Transverse colon (tissue), 4 donors: ENCODE measurements at regions not wholly inside any gene's neighbourhood (a gene's known extent, or its start where the extent isn't known, plus 50 kb on each side); places are given as distances from the start of the nearest gene placed in this dataset.
A peak's percentile ranks its signal among the peaks of the same experiment; 100 is the strongest.

Experiments
- DNase-seq: peaks from one replicate; pipeline ENCODE4 v3.0.0-alpha.2; 2019
- H3K27ac ChIP-seq, 4 donors: fragments of 200-600 bp; sonication (generic); 2 replicates each; pipeline ENCODE4 v1.5.1; 2016 to 2018; ENCODE audit warnings: inconsistent platforms in 4 of 4
- H3K27me3 ChIP-seq: fragments of 200-600 bp; sonication (generic); 2 replicates; pipeline ENCODE4 v1.5.1; 2017; ENCODE audit warnings: inconsistent platforms
- H3K36me3 ChIP-seq, 4 donors: fragments of 200-600 bp; sonication (generic); 2 replicates each; pipeline ENCODE4 v1.5.1; 2017 to 2019; ENCODE audit warnings: inconsistent platforms in 4 of 4
- H3K4me1 ChIP-seq, 4 donors: fragments of 200-600 bp; sonication (generic); 2 replicates each; pipeline ENCODE4 v1.5.1; 2017 to 2020; ENCODE audit warnings: inconsistent platforms in 4 of 4
- H3K4me3 ChIP-seq, 4 donors: fragments of 200-600 bp; sonication (generic); 1 replicate in 1 of 4; 2 replicates in 3 of 4; pipeline versions ENCODE4 v1.5.1 to v1.6.1; 2017 to 2019; ENCODE audit warnings: inconsistent platforms in 4 of 4
- H3K9me3 ChIP-seq, 2 donors: fragments of 200-600 bp; sonication (generic); 2 replicates each; pipeline ENCODE4 v1.5.1; 2017 to 2019; ENCODE audit warnings: inconsistent platforms in 2 of 2
- CTCF ChIP-seq, 5 experiments: fragments of 200-600 bp in 3 of 5; fragments of 450-650 bp in 2 of 5; sonication (generic) in 3 of 5; IDR thresholded peaks; 1 replicate in 2 of 5; 2 replicates in 3 of 5; pipeline ENCODE4 v1.5.1; 2016 to 2017; ENCODE audit warnings: antibody characterized with exemption in 5 of 5, inconsistent platforms in 3 of 5, mild to moderate bottlenecking in 2 of 5, moderate library complexity in 1 of 5
- EP300 ChIP-seq: sonication (generic); formaldehyde crosslinking; IDR thresholded peaks from one replicate; pipeline ENCODE4 v1.6.1; 2017; ENCODE audit warnings: antibody characterized with exemption, low read depth
- POLR2A ChIP-seq: fragments of 450-650 bp; IDR thresholded peaks from one replicate; pipeline ENCODE4 v1.6.1; 2016; ENCODE audit warnings: antibody characterized with exemption, mild to moderate bottlenecking, moderate library complexity
- POLR2AphosphoS5 ChIP-seq, 3 donors: sonication (generic); formaldehyde crosslinking; IDR thresholded peaks; one replicate each; pipeline ENCODE4 v1.6.1; 2016; ENCODE audit warnings: antibody characterized with exemption in 3 of 3
- WGBS, 2 donors: methylation state at CpG; one replicate each; pipeline ENCODE4 v1.1.5; 2018; ENCODE audit warnings: low coverage in 1 of 2; 5-methylcytosine and 5-hydroxymethylcytosine counted together
- in situ Hi-C, 4 donors: fragments of 200-750 bp; cut with MboI; loops; one replicate each; pipeline versions ENCODE4 v1.15.0 to v1.15.1; 2017; ENCODE audit warnings: low sequenced_read_pairs in 3 of 4, low pct_ligation_motif_present in 1 of 4, low pct_unique_long_range_greater_than_20kb in 1 of 4
- intact Hi-C: fragments of 100-400 bp; cut with DNase I; formaldehyde crosslinking; loops from one replicate; pipeline ENCODE4 v1.15.1; 2023; ENCODE audit warnings: low total_unique reads

DNA sequence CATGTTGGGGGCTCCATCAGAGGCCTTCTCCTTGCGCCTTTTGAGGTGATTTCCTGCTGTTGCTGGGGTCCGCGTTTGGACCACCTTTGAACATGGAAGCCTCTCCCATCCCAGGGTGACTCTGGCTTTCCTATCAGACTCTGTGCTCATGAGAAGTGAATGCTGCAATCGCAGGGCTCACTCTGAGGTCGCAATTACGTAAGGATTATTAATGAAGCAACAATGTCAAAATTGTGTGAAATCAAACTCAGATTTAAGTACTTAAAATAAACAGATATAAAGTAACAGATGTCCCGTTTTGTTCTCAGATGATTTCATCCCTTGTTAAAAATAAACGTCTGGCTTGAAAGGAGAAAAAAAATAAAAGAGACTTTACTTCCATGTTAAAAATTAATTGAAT, 634.2 kb downstream of the BNC2 start:
- in situ Hi-C loops, result no loop called here
- no peaks in the 10 kb centered on the region for H3K4me1 ChIP-seq
- intact Hi-C loops, result no loop called here
- WGBS, 2 donors, result 67 to 68% methylated on average over 4 to 8 of the region's 8 CpGs
- no peak overlapping the region for H3K27ac ChIP-seq
- no peak overlapping the region for H3K4me3 ChIP-seq
- DNase-seq, result no peak
- H3K36me3 ChIP-seq, result no peaks in the 10 kb centered on the region
- no peaks in the 10 kb centered on the region for H3K27me3 ChIP-seq
- TF ChIP-seq POLR2AphosphoS5 (IDR thresholded peaks at IDR 0.05), result peak in 2 of 3 donors; percentile 65
- no peak for TF ChIP-seq EP300
- TF ChIP-seq POLR2A, result no peak
- no peak for TF ChIP-seq CTCF (IDR thresholded peaks at IDR 0.05)
- no peaks in the 10 kb centered on the region for H3K9me3 ChIP-seq

DNA sequence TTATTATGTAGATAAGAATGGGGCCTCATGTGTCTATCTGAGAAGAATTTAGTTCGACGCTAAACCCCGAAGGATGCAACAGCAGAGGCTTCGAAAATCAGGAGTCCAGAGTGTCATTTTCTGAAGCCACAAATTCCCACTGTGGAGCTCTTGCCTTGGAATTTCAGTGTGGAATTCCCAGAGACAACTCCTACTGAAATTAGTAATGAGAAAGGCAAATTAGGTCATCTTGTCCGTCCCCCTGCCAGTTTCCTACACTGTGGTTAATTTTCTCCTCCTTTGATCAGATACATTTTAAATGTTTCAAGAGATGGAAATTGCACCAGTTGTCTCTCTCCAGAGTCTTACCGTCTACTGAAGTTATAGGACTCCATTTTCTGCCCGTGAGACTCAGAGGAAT, 633.6 kb downstream of the BNC2 start:
- Histone ChIP-seq H3K36me3 (no peaks in the 10 kb centered on the region), H3K9me3 (no peaks in the 10 kb centered on the region), H3K4me1 (no peaks in the 10 kb centered on the region), H3K27ac (peak overlapping the region in 1 of 4 donors; percentile 12), H3K27me3 (no peaks in the 10 kb centered on the region), H3K4me3 (no peak overlapping the region)
- DNase-seq, result no peak
- in situ Hi-C loops, result no loop called here
- 87% methylated on average over 6 to 7 of the region's 7 CpGs for WGBS, 2 donors
- intact Hi-C loops, result no loop called here
- TF ChIP-seq POLR2AphosphoS5 (IDR thresholded peaks at IDR 0.05), result no peak
- no peak for TF ChIP-seq POLR2A
- TF ChIP-seq EP300, result no peak
- no peak for TF ChIP-seq CTCF (IDR thresholded peaks at IDR 0.05)

DNA sequence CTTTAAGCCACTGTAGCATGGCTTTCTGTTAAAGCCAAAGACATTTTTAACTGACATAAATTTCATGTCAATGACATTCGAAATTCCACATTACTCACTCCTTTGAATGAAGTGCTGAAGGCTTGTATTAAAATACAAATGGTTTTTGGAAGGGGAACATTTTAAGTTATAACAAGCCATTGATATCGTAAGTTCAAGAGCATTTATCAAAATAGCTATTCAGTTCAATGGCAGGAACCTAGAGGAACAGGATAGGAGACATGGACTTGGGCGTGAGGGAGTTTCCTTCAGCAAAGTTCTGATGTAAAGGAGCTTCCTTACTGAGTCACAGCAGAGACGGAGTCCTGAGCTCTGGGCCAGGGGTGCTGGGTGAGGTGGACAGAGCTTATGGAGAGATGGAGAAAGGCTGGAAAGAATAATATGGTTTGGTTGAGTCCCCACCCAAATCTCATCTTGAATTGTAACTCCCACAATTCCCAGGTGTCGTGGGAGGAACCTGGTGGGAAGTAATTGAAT, 631.8 kb downstream of the BNC2 start:
- Histone ChIP-seq H3K27ac (no peak overlapping the region), H3K4me3 (no peak overlapping the region), H3K36me3 (no peaks in the 10 kb centered on the region), H3K27me3 (no peaks in the 10 kb centered on the region), H3K9me3 (no peaks in the 10 kb centered on the region), H3K4me1 (no peaks in the 10 kb centered on the region)
- 83 to 89% methylated on average over 5 of the region's 5 CpGs for WGBS, 2 donors
- in situ Hi-C loops (no loop called here), intact Hi-C loops (no loop called here)
- TF ChIP-seq EP300 (no peak), POLR2A (no peak), CTCF (IDR thresholded peaks at IDR 0.05) (no peak), POLR2AphosphoS5 (IDR thresholded peaks at IDR 0.05) (no peak)
- no peak for DNase-seq

DNA sequence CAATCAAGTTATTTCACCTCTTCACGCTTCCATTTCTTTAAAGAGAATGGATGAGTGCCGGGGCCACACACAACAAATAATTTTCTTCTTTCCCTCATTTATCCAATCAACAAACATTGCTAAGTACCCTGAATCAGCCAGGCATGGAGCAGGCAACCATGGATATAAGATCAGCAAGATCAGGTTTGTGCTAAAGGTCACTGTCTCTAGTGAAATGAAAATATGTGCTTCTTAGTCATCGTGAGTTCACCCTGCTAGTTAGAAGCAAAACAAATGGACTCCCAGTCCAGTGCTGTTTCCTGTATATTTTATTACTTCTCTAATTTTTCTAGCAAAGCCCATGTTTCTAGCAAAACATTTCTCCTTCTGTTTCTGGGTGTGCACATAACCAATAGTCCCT, 629.2 kb downstream of the BNC2 start:
- H3K27me3 ChIP-seq, result no peaks in the 10 kb centered on the region
- H3K36me3 ChIP-seq, result no peaks in the 10 kb centered on the region
- WGBS, 2 donors, result 60 to 83% methylated on average over 1 to 3 of the region's 3 CpGs
- H3K4me1 ChIP-seq, result no peaks in the 10 kb centered on the region
- H3K27ac ChIP-seq, result no peak overlapping the region
- DNase-seq, result no peak
- in situ Hi-C loops (no loop called here), intact Hi-C loops (no loop called here)
- H3K9me3 ChIP-seq, result no peaks in the 10 kb centered on the region
- H3K4me3 ChIP-seq, result no peak overlapping the region
- no peak for TF ChIP-seq CTCF (IDR thresholded peaks at IDR 0.05)
- no peak for TF ChIP-seq EP300
- TF ChIP-seq POLR2AphosphoS5 (IDR thresholded peaks at IDR 0.05), result no peak
- TF ChIP-seq POLR2A, result no peak
